DMS 273 (cell line): ENCODE measurements at regions not wholly inside any gene's neighbourhood (a gene's known extent, or its start where the extent isn't known, plus 50 kb on each side); places are given as distances from the start of the nearest gene placed in this dataset.

Source experiments
- DNase-seq: peaks from one replicate; lab custom pipeline; 2025; ENCODE audit not compliant: unreplicated experiment; lab: John Stamatoyannopoulos, UW

DNA sequence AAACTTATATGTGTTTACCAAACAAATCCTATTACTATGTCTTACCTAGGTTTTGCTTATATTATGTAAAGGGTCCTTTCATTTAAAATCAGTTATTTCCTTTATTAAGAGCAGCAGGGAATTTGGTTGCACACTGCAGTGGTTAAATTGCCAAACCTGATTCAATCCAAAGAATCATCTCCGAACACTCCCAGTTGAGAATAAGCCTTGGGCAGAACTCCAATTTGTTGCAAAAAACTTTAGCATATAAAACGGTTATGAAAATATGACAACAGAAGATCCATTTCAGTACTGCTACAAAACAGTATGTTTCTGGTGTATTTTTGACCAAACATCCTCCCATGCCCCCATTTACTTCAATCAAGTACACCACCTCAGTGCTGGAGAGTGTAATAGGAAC is 587.0 kb upstream of the GRAMD2B start:
- DNase-seq, result no peak

DNA sequence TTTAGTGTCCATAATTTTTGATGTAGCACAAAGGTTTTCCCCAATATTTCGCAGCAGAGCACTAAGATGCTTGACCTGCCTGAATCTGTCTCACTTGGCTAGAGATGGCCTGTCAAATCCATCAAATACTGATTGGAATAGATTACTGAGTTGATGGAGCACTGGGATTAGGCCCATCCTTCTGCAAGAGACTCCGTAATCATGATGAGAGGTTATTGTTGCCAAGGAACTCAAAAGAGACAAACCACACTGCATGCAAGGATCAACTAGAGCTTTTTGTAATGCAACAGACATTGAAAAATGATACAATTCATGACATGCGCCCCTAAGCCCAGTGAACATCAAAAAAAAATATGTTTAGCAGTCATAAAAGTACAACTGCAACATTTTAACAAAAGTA is 585.3 kb upstream of the GRAMD2B start:
- DNase-seq, result no peak

DNA sequence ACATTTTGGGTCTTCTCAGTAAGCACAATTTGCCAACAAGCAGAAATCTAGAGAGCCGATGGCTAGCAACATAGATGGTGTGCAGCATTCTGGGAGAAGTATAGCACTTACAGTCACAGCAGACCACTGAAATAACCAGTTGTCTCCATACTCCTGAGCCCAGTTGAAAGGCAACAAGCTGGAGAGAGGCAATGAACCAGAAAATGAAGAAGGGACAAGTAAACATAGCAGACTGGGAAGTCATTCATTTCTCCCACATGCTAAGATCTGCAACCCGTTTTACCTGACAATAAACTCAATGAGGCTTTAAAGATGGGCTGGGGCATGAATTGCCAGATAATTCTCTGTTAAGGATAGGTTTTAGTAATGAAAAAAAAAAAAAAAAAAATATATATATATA is 575.6 kb upstream of the GRAMD2B start:
- no peak for DNase-seq

DNA sequence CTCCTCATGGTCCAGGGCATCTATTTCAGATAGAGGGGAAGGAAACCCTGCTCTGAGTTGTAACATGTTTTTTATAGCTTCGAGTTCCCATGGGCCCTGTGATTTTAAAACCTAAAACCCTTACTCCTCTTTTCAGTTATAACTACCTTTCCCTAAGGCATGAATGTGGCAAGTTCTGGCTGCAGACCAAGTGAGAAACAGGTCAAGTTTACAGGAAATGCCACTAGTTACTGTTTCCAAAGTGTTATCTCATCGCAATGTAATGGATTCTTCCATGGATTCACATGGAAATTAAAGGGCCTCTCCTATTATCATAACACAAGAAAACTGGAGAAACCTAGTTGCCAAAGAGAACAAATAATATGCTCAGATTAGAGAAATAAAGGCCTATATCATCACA is 574.5 kb upstream of the GRAMD2B start:
- DNase-seq, result no peak

DNA sequence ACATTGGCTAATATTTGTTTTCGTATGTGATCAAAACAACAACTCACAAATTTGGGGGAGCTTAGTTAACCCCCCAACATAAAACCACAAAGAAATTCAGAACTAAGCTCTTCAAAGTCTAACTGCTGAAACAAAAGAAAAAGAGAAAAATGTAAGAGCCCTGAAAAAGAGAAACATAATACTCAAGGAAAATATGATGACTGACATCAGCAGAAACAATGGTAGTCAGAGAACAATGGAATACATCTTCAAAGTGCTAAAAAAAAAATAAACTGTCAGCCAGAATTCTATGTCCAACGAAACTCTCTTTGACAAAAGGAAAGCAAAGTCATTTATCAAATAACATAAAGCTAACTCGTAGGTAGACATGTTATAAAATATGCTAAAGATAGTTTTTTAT is 566.3 kb upstream of the GRAMD2B start:
- no peak for DNase-seq

DNA sequence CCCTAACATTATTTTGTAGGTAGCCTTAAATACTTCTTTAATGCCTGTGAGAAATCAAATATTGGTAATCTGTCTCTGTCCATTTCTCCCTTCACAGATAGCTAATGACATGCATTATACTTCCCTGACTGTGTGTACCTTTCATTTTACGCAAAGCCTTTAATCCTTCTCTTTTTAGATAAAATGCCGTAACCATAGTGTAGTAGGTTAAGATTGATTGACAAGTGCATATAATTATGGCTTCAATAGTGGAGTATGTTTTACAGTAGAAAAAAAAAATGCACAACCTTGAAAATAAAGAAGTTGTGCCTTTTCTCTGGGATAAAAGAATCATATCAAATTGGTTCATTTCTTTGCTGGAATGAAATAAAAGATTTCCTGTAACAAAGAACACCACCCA is 559.6 kb upstream of the GRAMD2B start:
- no peak for DNase-seq

DNA sequence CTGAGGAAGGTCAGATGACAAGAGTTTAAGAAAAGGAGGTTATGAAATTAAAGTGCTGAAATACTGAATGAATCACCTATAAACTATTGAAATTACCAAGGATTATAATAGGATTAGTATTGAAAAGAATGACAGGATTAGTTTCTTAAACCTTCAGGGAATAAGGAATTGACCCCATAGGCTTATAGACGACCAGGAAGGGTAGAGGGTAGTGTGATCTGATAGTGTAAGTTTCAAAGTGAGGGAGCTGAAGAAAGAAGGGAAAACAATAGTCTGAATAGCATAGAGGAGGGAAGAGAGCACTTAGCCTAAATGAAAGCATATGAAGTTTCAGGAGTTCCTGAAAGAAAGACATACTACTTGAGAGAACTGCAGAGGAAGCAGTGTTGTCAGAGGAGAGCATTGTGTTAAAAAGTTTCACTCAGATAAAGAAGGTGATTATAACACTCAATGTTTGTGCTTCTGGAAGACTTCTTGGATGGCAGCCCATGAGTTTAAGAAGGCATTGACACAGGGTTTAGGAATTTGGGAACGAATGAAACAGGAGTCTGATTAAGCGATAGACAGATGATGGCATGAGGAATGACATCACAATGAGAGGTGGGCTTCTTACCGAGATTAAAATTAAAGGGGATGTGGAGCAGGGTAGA is 557.9 kb upstream of the GRAMD2B start:
- DNase-seq, result no peak

DNA sequence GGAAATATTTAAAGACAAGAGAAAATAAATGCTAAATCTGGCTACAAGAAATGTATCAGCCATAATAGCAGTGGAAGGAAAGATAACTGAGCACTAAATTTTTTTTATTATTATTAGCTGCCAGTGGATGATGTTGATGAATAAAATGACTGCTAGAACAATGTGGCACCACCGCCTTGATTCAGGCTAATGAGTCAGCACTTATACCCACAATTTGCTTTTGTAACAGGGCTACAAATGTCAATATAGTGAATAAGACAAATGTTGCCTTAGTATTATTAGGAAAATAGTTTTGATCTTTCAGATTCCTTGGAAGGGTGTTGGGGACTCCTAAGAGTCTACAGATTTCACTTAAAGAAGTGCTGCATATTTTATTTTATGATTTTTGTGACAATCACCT is 555.2 kb upstream of the GRAMD2B start:
- DNase-seq, result no peak

DNA sequence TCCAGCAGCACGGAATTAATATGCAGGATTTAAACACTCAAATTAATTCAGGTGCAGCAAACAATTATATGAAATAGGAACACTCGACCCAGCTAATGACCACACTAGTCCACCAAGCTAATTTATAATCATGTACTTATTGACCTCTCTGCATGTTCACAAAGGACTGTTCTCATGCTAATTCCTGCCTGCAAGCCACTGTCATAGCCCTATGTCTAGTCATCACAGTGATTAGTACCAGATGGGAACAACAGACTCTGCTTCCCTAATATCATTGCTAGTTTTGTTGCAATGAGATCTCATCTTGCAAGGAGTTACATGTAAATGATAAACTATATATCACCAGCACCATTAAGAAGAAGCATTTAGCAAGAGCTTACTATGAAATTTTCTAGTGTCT is 553.0 kb upstream of the GRAMD2B start:
- peak; percentile 15 for DNase-seq

DNA sequence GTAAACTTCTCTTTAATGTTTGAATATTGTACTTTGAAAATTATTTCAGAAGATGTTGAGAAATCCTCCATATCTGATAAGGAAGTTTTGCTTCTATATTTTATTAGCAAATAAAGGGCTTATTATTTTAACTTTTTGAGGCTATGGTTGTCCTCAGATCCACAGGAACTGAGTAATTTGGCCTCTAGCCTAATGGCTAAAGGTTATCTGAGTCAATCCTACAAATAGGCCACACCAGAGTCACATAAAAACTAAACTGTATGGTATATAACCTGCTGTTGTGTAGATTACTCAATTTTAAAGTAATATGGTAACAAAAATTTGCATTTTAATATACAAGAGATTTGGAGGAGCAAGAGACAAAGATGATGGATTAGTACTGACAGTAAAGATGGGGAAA is 549.2 kb upstream of the GRAMD2B start:
- no peak for DNase-seq

DNA sequence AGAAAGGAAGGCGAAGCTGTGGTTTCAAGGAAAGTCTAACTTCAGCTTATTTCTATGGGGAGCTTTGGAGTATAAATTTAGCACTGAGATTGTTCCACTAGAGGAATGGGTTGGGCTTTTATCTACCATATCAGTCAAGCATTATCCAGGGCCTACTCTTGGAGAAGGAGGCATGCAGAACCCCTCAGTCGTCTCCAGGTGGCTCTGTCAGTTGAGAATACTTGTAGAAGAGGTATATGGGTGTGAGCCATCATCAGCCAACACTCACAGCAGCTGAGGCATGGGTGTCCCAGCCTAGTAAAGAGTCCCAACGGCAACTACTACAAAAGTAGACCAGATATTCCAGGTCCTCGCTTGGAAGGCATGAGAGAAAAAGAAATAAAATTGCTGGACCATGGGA is 548.5 kb upstream of the GRAMD2B start:
- no peak for DNase-seq

DNA sequence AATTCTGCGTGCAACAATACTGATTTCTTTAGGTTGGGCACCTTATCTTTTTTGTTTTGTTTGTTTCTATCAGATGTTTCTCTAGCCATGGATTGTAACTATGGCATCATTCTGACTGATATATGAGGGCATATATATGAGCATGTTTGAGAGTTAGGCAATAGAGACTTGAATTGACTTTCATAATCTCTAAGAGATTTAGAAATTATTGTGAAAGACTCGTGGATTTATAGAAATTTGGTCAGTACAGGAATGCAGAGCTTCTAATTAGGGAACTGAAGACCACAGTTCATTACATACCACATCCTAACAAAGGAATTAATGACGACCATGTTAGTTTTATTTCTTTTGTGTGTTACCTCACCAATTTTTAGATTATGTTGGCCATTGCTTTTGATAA is 546.0 kb upstream of the GRAMD2B start:
- no peak for DNase-seq

DNA sequence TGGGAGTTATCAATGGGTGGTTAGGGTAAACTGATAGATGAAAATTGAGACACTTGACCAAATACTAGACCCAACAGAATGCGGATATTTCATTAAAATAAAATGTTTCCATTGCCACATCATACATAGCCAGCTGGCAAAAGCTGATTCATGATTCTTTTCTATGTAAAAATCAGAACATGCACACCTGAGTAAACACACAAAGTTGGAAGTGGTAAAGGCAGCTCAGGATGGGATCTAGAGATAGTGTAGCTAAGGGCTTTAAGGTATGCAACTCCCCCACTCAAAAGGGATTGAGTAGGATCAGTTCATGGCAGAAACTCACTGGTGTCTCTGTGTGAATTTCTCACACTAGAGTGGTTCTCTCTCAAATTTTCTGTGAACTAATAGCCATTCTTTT is 541.1 kb upstream of the GRAMD2B start:
- no peak for DNase-seq

DNA sequence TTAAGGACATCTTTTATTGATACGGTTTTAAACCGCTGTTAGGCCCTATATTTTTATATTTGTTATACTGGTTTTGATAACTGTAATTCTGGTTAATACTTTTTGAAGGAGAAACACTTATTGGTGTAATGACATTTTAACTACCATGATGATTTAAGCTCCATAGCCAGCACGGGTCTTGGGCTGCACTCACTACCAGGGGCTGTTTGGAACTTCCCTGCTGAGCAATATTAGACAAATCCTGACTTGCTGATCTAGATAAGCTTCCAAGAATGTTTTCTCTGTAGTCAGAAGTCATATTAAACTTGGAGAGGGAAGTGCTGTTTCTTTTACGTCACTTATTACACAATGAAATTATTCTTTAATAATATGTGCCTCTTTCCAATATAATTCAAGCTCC is 540.0 kb upstream of the GRAMD2B start:
- DNase-seq, result no peak

DNA sequence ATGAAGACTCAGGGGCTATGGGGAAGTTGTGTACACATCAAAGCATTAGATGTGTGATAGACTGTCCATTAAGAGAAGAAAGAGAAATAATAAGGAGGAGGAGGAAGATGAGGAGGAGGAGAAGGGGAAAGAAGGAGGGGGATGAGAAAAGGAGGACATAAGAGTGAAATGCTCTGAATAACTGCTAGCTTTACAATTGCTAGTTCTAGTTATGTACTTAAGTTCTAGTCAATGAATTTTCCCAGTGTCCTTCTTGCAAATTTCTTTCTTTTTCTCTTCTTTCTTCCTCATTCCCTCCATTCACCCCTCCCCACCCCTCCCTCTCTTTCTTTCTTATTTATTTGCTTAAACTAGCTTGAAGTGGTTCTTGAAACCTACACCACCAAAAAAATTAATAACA is 534.9 kb upstream of the GRAMD2B start:
- DNase-seq, result no peak

DNA sequence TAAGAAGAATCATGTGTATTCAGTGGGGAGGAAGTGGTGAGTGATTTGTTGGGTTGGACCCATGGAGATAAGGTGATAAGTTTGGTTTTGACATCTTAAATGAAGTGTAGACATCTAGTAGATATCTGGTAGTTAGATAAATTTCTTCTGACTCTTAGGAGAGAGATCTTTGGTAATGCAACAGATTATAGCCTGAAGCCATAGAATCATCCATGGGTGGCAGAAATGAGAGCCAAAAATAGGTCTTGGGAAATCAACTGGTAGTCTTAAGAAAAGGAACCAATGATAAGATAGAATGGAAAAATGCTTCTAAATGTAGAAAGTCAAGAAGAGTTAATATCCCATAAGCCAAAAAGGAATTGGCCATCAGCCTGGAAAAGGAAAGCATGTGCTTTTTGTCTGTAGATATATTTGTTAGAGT is 532.7 kb upstream of the GRAMD2B start:
- no peak for DNase-seq

DNA sequence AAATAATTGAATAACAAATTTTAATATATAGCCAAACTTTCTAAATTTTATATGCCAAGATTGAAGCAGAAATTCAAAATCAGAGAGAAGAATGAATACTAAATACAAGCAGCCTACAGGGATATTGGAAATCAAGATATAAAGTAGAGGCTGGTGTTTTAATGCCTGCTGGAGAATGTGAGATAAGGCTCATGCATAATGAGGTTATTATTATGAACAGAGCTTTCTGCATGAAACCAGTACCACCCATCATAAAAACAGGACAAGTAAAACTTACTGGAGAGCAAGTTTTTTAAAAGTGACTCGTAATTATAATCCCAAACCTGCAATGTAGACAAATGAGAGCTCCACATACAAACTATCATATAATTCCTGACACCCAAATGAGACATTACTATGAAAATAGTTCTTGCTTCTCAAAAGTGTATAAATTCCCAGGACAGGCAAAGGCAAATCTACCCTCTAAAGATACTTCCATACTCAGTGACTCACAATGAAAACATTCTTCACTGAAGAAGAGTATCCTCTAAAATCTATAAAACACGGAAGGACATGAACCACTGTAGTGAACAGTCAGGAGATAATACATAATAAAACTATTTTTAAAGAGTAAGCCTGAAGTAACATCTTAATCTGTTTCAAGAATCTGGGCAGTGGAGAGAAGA is 532.0 kb upstream of the GRAMD2B start:
- DNase-seq, result no peak

DNA sequence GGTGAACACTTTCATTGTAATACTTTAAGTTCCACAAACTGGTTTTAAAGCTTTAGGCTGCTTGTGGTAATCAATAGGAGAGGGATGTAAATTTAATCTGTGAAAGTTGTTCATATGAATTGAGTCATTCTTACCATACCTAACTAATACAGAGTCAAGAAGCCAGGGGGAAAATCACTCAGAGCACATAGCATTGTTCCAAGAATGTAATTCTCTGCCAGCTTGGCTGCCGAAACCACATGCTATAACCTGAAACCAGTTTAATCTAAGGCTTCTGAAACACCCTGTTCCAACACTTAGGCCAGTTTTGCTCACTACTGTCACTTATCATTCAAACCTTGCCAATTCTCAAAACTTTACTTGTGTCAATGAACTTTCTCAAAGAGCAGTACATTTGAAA is 528.8 kb upstream of the GRAMD2B start:
- no peak for DNase-seq

DNA sequence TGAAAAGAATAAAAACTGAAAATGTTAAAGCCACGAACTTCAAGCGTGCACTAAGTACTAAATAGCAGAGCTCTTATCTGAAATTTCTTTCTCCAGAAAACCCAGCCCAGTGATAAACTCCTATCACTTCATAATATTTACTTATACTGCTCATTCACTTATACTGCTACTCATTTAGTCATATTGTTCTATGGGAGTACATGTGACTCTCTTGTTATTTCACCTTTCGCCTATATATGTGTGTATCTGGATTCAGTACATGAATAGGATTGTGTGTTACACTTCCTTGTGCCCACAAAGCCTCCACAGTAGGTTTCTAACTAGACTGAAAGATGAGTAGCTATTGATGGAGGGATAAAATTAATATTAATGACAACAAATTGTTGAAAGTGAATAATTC is 526.8 kb upstream of the GRAMD2B start:
- DNase-seq, result no peak

DNA sequence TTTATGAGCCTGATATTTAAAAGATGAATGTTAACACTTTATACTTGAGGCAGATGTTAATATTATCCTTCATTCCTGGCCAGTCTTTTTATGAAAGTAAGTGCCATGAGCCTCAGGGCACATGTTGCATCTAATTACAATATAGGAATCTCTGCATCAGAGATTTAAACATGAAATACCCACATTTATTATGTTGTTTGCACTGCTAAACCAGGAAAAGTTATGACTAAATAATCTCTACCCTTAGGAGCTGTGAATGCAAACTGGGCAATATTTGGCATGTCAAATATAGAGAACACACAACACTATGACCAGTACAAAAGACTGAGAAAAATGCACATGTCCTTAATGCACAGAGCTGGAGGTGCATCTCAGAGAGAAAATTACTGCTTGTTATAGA is 526.1 kb upstream of the GRAMD2B start:
- no peak for DNase-seq

DNA sequence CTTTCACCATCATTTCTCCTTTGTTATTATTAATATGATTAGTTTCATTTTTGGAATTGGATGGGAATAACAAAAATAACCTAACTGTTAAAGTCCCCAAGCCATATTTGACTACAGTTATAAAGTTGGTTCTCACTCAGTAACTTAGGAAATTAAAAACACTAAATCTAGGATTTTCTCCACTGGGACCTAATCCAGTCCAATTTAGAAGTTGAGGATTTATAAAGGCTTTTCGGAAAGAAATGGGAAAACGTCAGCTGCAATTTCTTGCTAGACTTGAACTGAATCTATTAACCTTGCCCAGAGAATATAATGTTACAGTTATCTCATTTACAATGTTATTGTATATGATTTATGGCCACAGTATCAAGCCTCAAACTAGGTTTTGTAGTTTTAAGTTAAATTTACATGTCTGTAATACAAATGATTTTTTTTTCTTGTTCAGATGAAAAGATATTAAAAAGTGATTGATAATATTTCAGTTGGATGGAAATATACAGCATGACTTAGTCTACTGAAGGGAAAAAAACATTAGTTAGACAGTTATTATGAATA is 524.3 kb upstream of the GRAMD2B start:
- no peak for DNase-seq

DNA sequence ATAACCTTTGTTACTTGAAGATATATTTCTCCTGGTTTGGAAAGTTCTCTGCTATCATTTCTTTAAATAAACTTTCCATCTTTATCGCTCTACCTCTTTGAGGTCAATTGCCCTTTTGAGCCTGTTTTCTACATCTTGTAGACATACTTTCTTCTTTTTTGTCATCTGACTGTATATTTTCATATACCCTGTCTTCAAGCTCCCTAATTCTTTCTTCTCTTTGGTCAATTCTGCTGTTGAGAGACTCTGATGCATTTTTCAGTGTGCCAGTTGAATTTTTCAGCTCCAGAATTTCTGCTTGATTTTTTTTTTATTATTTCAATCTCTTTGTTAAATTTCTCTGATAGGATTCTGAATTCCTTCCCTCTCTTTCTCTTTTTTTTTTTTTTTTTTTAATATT is 511.2 kb upstream of the GRAMD2B start:
- no peak for DNase-seq

DNA sequence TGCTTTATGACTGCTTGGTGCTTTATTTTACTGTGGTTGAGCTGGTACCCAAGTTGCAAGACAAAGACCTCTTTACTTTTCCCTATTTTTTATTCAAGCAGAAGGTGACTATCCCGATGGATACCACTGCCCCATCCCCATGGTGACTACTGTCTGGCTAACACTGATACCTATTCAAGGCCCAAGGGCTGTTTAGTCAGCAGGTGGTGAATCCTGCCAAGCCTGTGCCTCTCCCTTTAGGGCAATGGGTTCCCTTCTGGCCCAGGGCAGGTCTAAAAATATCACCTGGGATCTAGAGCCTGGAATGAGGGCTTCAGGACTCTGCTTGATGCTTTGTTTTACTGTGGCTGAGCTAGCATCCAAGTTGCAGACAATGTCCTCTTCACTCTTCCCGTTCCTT is 510.0 kb upstream of the GRAMD2B start:
- DNase-seq, result no peak
